Stimulated activated CD4-positive, alpha-beta T cell treated with anti-CD3 and anti-CD28 coated beads, Interleukin-2, amount 100 ng/mL, for 24 hours (primary cell): ENCODE measurements at regions not wholly inside any gene's neighbourhood (a gene's known extent, or its start where the extent isn't known, plus 50 kb on each side); places are given as distances from the start of the nearest gene placed in this dataset.

ENCODE experiments used
- DNase-seq, 2 donors: peaks; one replicate each; pipeline ENCODE4 v3.0.0-alpha.2; 2020

GRCh38 chr11:43200031-43200430, 111.8 kb upstream of the API5 start:
- no peak for DNase-seq

GRCh38 chr11:43212279-43212678, 99.5 kb upstream of the API5 start:
- DNase-seq = no peak

GRCh38 chr11:43214471-43214870, 97.3 kb upstream of the API5 start:
- no peak for DNase-seq

GRCh38 chr11:43217849-43218248, 93.9 kb upstream of the API5 start:
- no peak for DNase-seq

DNA sequence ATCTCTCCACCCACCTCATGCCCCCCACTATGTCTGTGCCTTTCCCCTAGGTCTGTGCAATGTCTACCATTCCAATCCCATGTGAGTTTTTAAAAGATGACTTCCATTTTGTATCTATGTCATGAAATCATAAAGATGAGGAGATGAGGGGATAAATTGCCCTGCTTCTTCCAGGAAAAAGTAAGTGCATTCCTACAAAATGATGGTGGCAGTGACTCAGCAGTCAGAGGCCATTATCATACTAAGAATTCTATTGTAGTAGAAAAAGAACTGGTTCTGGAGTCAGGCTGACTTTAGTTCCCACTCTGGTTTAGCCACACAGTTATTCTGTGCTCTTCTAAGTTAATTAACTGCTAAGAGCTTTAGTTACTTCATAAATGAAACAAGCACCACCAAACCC, 89.6 kb upstream of the API5 start:
- no peak for DNase-seq

- no peak for DNase-seq
These were observed 88.8 kb upstream of the API5 start for GRCh38 chr11:43223026-43223425.

DNA sequence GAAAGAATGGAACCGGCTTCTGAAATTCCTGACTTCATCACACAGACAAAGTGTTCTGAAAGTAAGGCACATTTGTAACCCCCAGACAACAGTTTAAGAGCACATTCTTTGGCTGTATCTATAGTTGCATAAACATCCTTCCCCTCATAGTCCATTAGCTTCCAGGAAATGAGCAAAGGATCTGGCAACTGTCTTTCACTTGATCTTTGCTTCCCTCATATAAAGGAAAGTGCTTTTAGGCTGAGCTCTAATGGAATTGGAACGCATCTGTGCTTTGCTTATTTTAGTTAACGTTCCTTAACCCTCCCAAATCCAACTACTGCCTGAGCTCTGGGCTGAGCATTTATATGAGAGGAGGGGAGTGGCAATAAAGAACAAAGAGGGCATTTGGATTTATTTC, 76.9 kb upstream of the API5 start:
- DNase-seq = no peak

DNA sequence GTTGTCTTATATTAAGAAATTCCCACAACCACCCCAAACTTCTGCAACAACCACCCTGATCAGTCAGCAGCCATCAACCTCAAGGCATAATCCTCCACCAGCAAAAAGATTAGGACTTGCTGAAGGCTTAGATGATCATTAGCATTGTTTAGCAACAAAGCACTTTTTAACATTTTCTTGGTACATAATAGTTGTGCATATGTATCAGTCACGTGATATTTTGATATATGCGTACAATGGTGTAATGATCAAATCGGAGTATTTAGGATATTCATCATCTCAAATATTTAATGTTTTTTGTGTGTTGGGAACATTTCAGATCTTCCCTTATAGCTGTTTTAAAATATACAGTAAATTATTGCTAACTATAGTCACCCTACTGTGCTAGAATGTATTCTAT, 73.5 kb upstream of the API5 start:
- DNase-seq = no peak

- DNase-seq = no peak
These were observed 72.0 kb upstream of the API5 start for GRCh38 chr11:43239791-43240190.

DNA sequence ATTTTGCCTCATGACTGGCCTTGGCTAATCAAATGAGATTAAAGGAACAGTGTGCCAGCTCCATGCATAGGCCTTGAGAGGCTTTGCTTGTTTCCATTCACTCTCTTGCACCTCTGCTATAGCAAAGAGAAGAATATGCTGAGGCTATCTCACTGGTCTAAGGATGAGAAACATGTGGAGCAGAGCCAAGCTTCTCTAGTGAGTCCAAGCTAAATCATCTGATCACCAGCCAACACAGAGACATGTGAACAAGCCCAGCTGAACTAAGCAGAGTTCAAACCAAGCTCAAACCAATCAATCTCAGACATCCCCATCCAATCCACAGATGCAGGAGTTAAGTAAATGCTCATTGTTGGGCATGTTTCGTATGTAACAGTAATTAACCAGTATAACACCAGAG, 69.4 kb upstream of the API5 start:
- DNase-seq = no peak

DNA sequence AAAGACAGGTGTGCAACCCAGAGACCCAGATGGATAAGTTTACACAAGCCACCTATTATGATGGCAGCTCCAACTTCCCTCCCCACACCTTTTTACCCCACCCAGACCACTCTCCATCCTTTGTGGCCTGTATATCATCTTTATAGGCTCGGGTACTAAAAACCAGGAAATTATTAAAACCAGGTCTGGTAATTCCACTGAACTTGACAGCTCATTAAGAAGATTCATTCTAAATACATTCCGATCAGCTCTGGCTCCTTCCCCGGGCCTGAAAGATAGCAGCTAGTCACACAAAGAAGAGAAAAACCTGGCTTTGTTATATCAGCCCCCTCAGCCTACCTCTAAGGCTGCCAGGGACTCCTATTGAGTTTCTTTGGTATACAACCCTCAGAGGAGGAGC, 67.9 kb upstream of the API5 start:
- no peak for DNase-seq

DNA sequence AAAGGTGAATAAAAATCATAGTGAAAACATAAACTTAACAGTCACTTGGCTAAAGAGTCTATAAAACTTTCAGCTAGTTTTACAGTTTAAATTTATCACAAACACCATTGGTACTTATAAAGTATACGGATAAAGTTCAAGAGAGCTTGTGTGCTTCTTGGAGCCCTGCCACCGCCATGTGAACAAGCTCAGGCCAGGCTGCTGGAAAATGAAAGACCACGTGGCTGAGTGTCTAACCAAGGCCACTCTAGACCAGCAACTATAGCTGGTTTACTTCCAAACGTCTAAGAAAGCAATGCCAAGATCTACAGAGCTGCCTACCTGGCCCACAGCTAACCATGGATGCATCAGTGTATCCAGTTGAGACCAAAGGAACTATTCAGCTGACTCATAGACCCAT, 66.3 kb upstream of the API5 start:
- no peak for DNase-seq

DNA sequence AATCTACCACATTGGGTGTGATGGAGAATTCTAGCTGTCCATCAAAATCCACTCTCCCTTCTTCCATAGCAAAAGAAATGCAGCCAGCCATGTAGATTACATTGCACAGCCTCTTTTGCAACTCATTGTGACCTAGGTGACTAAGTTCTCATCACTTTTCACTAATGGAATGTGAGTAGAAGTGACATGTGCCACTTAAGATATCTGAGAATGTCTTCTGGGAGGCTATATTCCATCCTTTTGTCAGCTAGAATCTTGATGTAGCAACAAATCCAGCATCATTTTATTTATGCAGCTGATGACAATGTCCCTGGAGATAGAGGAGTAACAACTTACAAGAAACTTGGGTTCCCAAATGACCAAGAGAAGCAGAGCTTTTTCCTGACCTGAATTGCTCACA, 61.5 kb upstream of the API5 start:
- DNase-seq = no peak

DNA sequence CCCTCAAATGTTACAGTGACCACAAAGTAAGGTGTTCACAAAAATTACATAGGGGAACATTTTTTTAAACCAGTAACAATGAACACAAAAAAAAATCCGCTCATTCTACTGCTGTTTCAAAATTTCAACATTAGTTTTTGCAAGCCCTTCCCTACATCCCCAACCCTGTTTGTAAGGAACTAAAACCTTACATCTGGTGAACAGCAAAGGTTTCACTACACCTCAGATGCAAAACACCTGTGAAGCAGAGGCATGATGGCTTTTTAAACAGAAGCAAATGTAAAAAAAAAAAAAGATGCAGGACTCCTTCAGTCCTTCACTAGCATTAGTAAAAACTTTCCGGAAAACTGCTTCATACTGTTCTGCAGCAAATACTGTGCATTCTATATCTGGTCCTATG, 50.0 kb upstream of the API5 start:
- DNase-seq = no peak
